Mesendoderm (in vitro differentiated cells): ENCODE measurements at regions not wholly inside any gene's neighbourhood (a gene's known extent, or its start where the extent isn't known, plus 50 kb on each side); places are given as distances from the start of the nearest gene placed in this dataset.

Source experiments
- DNase-seq: peaks from one replicate; pipeline ENCODE4 v3.0.0; 2013
- H2AK5ac ChIP-seq: 2 replicates; pipeline ENCODE4 v1.6.1; 2013; ENCODE audit warnings: low read length, inconsistent platforms
- H2BK120ac ChIP-seq: 2 replicates; pipeline ENCODE4 v1.6.1; 2013; ENCODE audit warnings: low read depth, mild to moderate bottlenecking, low read length, moderate library complexity, mixed read lengths
- H2BK15ac ChIP-seq: replicated peaks from 2 replicates; pipeline ENCODE4 v1.6.1; 2013; ENCODE audit warnings: low read depth, mild to moderate bottlenecking, moderate library complexity
- H2BK5ac ChIP-seq: 2 replicates; pipeline ENCODE4 v1.6.1; 2013; ENCODE audit warnings: low read length, inconsistent platforms
- H3K18ac ChIP-seq: 2 replicates; pipeline ENCODE4 v1.6.1; 2013; ENCODE audit warnings: mild to moderate bottlenecking, low read length, mixed read lengths
- H3K23ac ChIP-seq: one replicate; pipeline ENCODE4 v1.6.1; 2013; ENCODE audit warnings: low read length
- H3K27ac ChIP-seq: 2 replicates; pipeline ENCODE4 v1.5.1; 2013; ENCODE audit warnings: low read depth, mild to moderate bottlenecking, inconsistent platforms, low read length, moderate library complexity
- H3K27me3 ChIP-seq: 2 replicates; pipeline ENCODE4 v1.6.1; 2013; ENCODE audit warnings: low read length, control low read depth, mild to moderate bottlenecking, inconsistent platforms; ENCODE audit not compliant: insufficient read depth, poor library complexity
- H3K36me3 ChIP-seq: 2 replicates; pipeline ENCODE4 v1.6.1; 2013; ENCODE audit warnings: low read length, inconsistent platforms; ENCODE audit not compliant: control insufficient read depth, insufficient read depth
- H3K4ac ChIP-seq: one replicate; pipeline ENCODE4 v1.6.1; 2013; ENCODE audit warnings: low read depth, mild to moderate bottlenecking, low read length, moderate library complexity
- H3K4me1 ChIP-seq: 2 replicates; pipeline ENCODE4 v1.6.1; 2013; ENCODE audit warnings: low read depth, low read length, inconsistent platforms; ENCODE audit not compliant: control insufficient read depth
- H3K4me2 ChIP-seq: 2 replicates; pipeline ENCODE4 v1.6.1; 2013; ENCODE audit warnings: low read length
- H3K4me3 ChIP-seq: 2 replicates; pipeline ENCODE4 v1.5.1; 2013; ENCODE audit warnings: mild to moderate bottlenecking, low read length
- H3K56ac ChIP-seq: one replicate; pipeline ENCODE4 v1.6.1; 2013; ENCODE audit warnings: low read length
- H3K79me1 ChIP-seq: 2 replicates; pipeline ENCODE4 v1.6.1; 2013; ENCODE audit warnings: low read length, inconsistent platforms
- H3K79me2 ChIP-seq: 2 replicates; pipeline ENCODE4 v1.6.1; 2013; ENCODE audit warnings: mild to moderate bottlenecking, low read length; ENCODE audit not compliant: control insufficient read depth, insufficient read depth
- H3K9ac ChIP-seq: 2 replicates; pipeline ENCODE4 v1.6.1; 2013; ENCODE audit warnings: low read length, inconsistent platforms
- H4K5ac ChIP-seq: one replicate; pipeline ENCODE4 v1.6.1; 2013; ENCODE audit warnings: low read length
- H4K8ac ChIP-seq: one replicate; pipeline ENCODE4 v1.6.1; 2013; ENCODE audit warnings: low read depth, mild to moderate bottlenecking, control low read depth, low read length, moderate library complexity
- WGBS: extraction: QIAGEN DNeasy Blood & Tissue Kit; methylation state at CpG from one replicate; pipeline ENCODE4 v1.1.7; 2013; ENCODE audit warnings: low lambda C conversion rate, missing lambda C conversion rate; ENCODE audit not compliant: insufficient coverage; ENCODE audit errors: extremely low coverage; 5-methylcytosine and 5-hydroxymethylcytosine counted together

GRCh38 chr2:49598231-49598630 lies 443.9 kb upstream of the FSHR start:
- no peaks in the 10 kb centered on the region for H3K79me2 ChIP-seq
- DNase-seq, result no peak
- H3K27ac ChIP-seq, result no peak overlapping the region
- H2BK5ac ChIP-seq, result no peak overlapping the region
- H3K4me1 ChIP-seq, result no peaks in the 10 kb centered on the region
- no peaks in the 10 kb centered on the region for H3K79me1 ChIP-seq
- no peak overlapping the region for H3K4me2 ChIP-seq
- no CpG with 5 or more reads among the region's 1 CpG for WGBS
- H3K9ac ChIP-seq, result no peak overlapping the region
- no peak overlapping the region for H2AK5ac ChIP-seq
- no peak overlapping the region for H2BK15ac ChIP-seq
- no peaks in the 10 kb centered on the region for H3K36me3 ChIP-seq
- no peak overlapping the region for H4K5ac ChIP-seq
- no peak overlapping the region for H2BK120ac ChIP-seq
- no peak overlapping the region for H3K56ac ChIP-seq
- H3K4ac ChIP-seq, result no peak overlapping the region
- H4K8ac ChIP-seq, result no peak overlapping the region
- H3K23ac ChIP-seq, result no peak overlapping the region
- H3K18ac ChIP-seq, result no peak overlapping the region
- no peak overlapping the region for H3K4me3 ChIP-seq
- no peaks in the 10 kb centered on the region for H3K27me3 ChIP-seq

GRCh38 chr2:49585921-49586320 lies 431.6 kb upstream of the FSHR start:
- Histone ChIP-seq H3K4me3 (no peak overlapping the region), H3K23ac (no peak overlapping the region), H3K4ac (no peak overlapping the region), H4K8ac (no peak overlapping the region), H2BK120ac (no peak overlapping the region), H3K56ac (no peak overlapping the region), H2BK5ac (no peak overlapping the region), H4K5ac (no peak overlapping the region), H3K36me3 (no peaks in the 10 kb centered on the region), H3K4me1 (no peaks in the 10 kb centered on the region), H3K18ac (no peak overlapping the region), H3K9ac (no peak overlapping the region), H2AK5ac (no peak overlapping the region), H3K27me3 (no peaks in the 10 kb centered on the region), H3K4me2 (no peak overlapping the region), H2BK15ac (no peak overlapping the region), H3K79me2 (no peaks in the 10 kb centered on the region), H3K79me1 (no peaks in the 10 kb centered on the region), H3K27ac (no peak overlapping the region)
- WGBS, result no CpG with 5 or more reads among the region's 3 CpGs
- no peak for DNase-seq

GRCh38 chr2:49582946-49583345 lies 428.6 kb upstream of the FSHR start:
- Histone ChIP-seq H3K79me1 (no peaks in the 10 kb centered on the region), H2AK5ac (no peak overlapping the region), H3K4me2 (no peak overlapping the region), H2BK5ac (no peak overlapping the region), H3K36me3 (no peaks in the 10 kb centered on the region), H3K9ac (no peak overlapping the region), H2BK15ac (no peak overlapping the region), H4K5ac (no peak overlapping the region), H4K8ac (no peak overlapping the region), H3K4ac (no peak overlapping the region), H3K18ac (no peak overlapping the region), H3K23ac (no peak overlapping the region), H3K27ac (no peak overlapping the region), H3K27me3 (no peaks in the 10 kb centered on the region), H3K79me2 (no peaks in the 10 kb centered on the region), H2BK120ac (no peak overlapping the region), H3K56ac (no peak overlapping the region), H3K4me1 (no peaks in the 10 kb centered on the region), H3K4me3 (no peak overlapping the region)
- DNase-seq, result no peak
- no CpG with 5 or more reads among the region's 5 CpGs for WGBS

GRCh38 chr2:49577041-49577440 lies 422.7 kb upstream of the FSHR start:
- H4K8ac ChIP-seq, result no peak overlapping the region
- no peak for DNase-seq
- H3K79me2 ChIP-seq, result no peaks in the 10 kb centered on the region
- WGBS, result no CpG with 5 or more reads among the region's 1 CpG
- H2BK120ac ChIP-seq, result no peak overlapping the region
- no peaks in the 10 kb centered on the region for H3K4me1 ChIP-seq
- no peak overlapping the region for H3K9ac ChIP-seq
- H3K4me2 ChIP-seq, result no peak overlapping the region
- no peak overlapping the region for H3K18ac ChIP-seq
- H3K23ac ChIP-seq, result no peak overlapping the region
- no peaks in the 10 kb centered on the region for H3K79me1 ChIP-seq
- H2BK5ac ChIP-seq, result no peak overlapping the region
- no peak overlapping the region for H2BK15ac ChIP-seq
- no peak overlapping the region for H2AK5ac ChIP-seq
- no peak overlapping the region for H3K4ac ChIP-seq
- no peaks in the 10 kb centered on the region for H3K27me3 ChIP-seq
- H4K5ac ChIP-seq, result no peak overlapping the region
- H3K36me3 ChIP-seq, result no peaks in the 10 kb centered on the region
- no peak overlapping the region for H3K56ac ChIP-seq
- no peak overlapping the region for H3K4me3 ChIP-seq
- no peak overlapping the region for H3K27ac ChIP-seq

GRCh38 chr2:49569176-49569575 lies 414.9 kb upstream of the FSHR start:
- no peak overlapping the region for H3K56ac ChIP-seq
- no peak overlapping the region for H4K8ac ChIP-seq
- no peaks in the 10 kb centered on the region for H3K79me2 ChIP-seq
- no peaks in the 10 kb centered on the region for H3K36me3 ChIP-seq
- H3K4me2 ChIP-seq, result no peak overlapping the region
- no peak overlapping the region for H2BK5ac ChIP-seq
- no peak overlapping the region for H3K4me3 ChIP-seq
- no CpG with 5 or more reads among the region's 1 CpG for WGBS
- no peak overlapping the region for H2BK15ac ChIP-seq
- no peaks in the 10 kb centered on the region for H3K79me1 ChIP-seq
- no peak overlapping the region for H2AK5ac ChIP-seq
- no peak for DNase-seq
- no peak overlapping the region for H3K9ac ChIP-seq
- no peaks in the 10 kb centered on the region for H3K4me1 ChIP-seq
- no peak overlapping the region for H3K4ac ChIP-seq
- no peak overlapping the region for H3K18ac ChIP-seq
- H3K23ac ChIP-seq, result no peak overlapping the region
- no peak overlapping the region for H3K27ac ChIP-seq
- no peak overlapping the region for H4K5ac ChIP-seq
- H2BK120ac ChIP-seq, result no peak overlapping the region
- no peaks in the 10 kb centered on the region for H3K27me3 ChIP-seq

GRCh38 chr2:49567811-49568600 lies 413.7 kb upstream of the FSHR start:
- Histone ChIP-seq H3K4ac (no peak overlapping the region), H3K27ac (no peak overlapping the region), H3K18ac (no peak overlapping the region), H4K5ac (no peak overlapping the region), H3K4me3 (no peak overlapping the region), H3K79me1 (no peaks in the 10 kb centered on the region), H2BK15ac (no peak overlapping the region), H3K56ac (no peak overlapping the region), H3K9ac (no peak overlapping the region), H3K4me1 (no peaks in the 10 kb centered on the region), H3K23ac (no peak overlapping the region), H2AK5ac (no peak overlapping the region), H3K4me2 (no peak overlapping the region), H2BK120ac (no peak overlapping the region), H3K27me3 (no peaks in the 10 kb centered on the region), H3K36me3 (no peaks in the 10 kb centered on the region), H4K8ac (no peak overlapping the region), H2BK5ac (no peak overlapping the region), H3K79me2 (no peaks in the 10 kb centered on the region)
- no peak for DNase-seq
- WGBS, result no CpG with 5 or more reads among the region's 3 CpGs
